GM13977 (cell line): ENCODE measurements at regions not wholly inside any gene's neighbourhood (a gene's known extent, or its start where the extent isn't known, plus 50 kb on each side); places are given as distances from the start of the nearest gene placed in this dataset.

Experiments used
- DNase-seq: peaks from one replicate; pipeline ENCODE4 v3.0.0; 2012; ENCODE audit warnings: low spot score
- CTCF ChIP-seq: IDR thresholded peaks from 2 replicates; pipeline ENCODE4 v1.5.1; 2012; ENCODE audit warnings: mild to moderate bottlenecking, control low read depth; ENCODE audit not compliant: insufficient read depth; ENCODE audit errors: extremely low read depth, missing control alignments
- in situ Hi-C: fragments of 300-500 bp; cut with MboI; formaldehyde crosslinking; loops from one replicate; pipeline ENCODE4 v1.12.0; 2022; ENCODE audit warnings: low sequenced_read_pairs, low pct_unique_long_range_greater_than_20kb, mixed read lengths, inconsistent platforms; ENCODE audit not compliant: unreplicated experiment

GRCh38 chr4:117477925-117478324, 392.5 kb upstream of the TRAM1L1 start:
- TF ChIP-seq CTCF = no peak
- in situ Hi-C loops = no loop called here
- no peak for DNase-seq

GRCh38 chr4:117478702-117479101, 393.3 kb upstream of the TRAM1L1 start:
- no peak for TF ChIP-seq CTCF
- DNase-seq = no peak
- in situ Hi-C loops = no loop called here

GRCh38 chr4:117479673-117480072, 394.3 kb upstream of the TRAM1L1 start:
- in situ Hi-C loops = no loop called here
- TF ChIP-seq CTCF = no peak
- no peak for DNase-seq

DNA sequence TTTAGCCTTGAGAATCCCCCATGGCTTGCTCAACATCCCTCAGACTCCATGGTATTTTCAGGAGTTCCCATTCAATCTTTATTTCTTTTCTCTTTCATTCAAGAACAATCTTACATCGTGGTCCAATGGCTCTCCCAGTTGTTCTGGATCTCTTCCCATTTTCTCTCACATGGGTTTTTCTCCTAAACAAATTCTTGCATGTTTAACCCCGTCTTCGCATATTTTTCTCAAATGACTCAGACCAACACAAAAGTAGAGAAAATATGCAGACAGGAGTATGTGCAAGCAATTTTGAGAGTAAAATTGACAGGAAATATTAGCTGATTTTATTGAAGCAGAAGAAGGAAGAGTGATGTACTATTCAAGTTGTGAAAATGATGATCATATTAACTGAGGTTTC, 396.4 kb upstream of the TRAM1L1 start:
- in situ Hi-C loops = no loop called here
- no peak for DNase-seq
- no peak for TF ChIP-seq CTCF

DNA sequence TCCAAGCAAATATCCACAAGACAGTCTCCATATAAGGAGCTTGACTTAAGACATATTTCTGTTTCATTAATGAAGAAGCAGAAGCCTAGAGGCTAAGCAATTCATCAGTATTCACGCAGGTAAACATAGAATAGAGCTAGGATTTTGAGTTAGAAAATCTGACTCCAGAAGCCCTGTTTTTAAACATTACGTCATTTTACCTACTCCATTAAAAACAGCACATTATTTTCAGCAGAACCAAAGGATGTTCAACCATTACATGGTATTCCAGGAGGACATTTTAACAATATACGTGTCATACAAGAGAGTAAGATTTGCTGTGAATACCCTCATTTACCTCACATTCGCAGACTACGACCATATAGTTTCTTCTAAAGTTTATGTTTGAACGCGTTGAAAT, 403.3 kb upstream of the TRAM1L1 start:
- in situ Hi-C loops = no loop called here

DNA sequence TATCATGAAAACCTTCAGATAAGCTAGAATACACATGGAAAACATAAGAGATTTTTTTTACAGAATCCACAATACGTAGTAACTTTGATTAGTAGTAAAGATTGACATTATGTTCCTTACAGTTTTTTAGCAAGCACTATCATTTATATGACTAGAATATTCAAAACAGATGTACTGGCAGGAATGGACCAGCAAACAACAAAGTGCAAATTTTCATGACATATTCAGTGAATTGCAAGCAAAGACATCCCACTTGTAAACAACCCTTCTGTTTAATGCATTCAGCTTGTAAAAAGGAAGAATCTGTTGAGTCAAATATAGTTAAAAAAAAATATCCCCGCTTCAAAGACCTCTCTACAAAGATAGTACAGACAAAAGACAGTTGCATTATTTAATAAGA, 403.7 kb upstream of the TRAM1L1 start:
- no peak for DNase-seq
- no peak for TF ChIP-seq CTCF
- in situ Hi-C loops = no loop called here

More for the DNA sequence above, 403.3 kb upstream of the TRAM1L1 start:
- DNase-seq = no peak
- no peak for TF ChIP-seq CTCF

DNA sequence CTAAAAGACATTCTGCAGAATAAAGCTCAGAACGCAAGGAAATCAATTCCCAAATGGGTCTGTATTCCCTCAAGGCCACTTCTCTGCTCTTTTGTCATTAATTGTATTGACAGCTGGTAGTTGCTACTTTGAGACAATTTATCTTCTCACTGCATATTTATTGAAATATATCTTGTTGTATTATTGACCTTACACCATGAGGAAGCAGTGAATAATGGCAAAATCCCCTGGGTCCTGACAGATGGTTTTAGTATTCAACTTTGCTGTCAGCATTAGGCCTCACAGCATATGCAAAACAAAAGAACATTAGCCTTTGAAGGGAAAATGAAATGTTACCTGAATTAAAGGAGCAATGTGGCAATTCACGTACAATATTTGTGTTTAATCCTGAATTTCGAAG, 406.1 kb upstream of the TRAM1L1 start:
- DNase-seq = no peak
- in situ Hi-C loops = no loop called here
- no peak for TF ChIP-seq CTCF
